ENCODE measurements at regions not wholly inside any gene's neighbourhood (a gene's known extent, or its start where the extent isn't known, plus 50 kb on each side); places are given as distances from the start of the nearest gene placed in this dataset.
"Not testable (repeated sequence)": the region's sequence is repeated elsewhere in the genome, so short reads cannot be mapped to it uniquely, and the experiment has no call there.

DNA sequence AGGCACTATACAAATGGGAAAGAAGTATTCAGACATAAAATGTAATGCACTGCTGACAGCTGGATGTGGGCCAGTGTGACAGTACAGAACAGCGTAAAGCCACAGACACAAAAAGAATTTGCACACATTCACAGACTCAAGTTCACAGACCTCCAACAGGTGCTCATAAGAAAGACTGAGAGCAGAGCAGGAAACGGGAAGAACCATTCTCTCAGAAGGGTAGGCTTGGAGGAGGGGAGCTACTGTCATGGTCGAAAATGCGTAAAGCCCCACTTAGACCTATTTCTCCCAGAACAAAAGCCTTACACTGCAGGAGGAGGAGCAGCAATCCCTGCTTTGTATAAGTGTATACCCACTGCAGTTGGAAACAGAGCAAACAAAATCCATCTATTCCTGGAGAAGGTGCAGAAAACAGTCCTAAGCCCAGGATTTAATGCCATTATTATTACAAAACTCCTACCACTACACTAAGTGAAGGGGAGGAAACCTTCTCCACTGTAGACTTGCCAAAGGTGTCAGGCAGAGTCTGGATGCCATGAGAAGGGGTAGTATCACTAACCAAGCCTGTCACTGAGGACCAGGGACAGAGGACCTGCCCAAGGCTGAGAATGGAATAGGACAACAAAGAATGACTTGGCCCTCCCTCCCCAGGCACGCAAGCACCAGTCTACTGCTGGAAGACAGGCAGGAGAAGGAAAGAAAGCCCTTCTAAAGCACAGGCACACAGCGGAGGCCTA, 103.0 kb upstream of the FAM25C start:
- H3K27me3 ChIP-seq (replicated peaks): not testable (repeated sequence)

DNA sequence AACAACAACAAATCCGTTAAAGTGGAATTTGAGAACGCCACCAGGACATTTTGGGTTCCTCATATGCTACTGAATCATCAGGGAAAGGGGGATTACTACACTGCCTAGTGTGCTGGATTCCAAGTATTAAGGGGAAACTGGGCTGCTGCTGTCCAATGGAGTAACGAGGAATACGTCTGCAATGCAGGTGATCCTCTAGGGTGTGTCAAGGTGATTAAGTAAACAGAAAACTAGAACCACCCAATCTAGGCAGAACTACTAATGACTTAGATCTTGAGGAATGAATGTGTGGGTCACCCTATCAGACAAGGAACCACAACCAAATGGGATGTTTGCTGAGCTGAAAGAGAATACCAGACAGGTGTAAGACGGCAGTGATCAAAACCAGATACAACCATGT, 99.3 kb upstream of the FAM25C start:
- not testable (repeated sequence) for H3K27me3 ChIP-seq (replicated peaks); H3K4me1 ChIP-seq (replicated peaks); H3K36me3 ChIP-seq; H3K4me3 ChIP-seq; H3K9me3 ChIP-seq (replicated peaks); H3K27ac ChIP-seq; DNase-seq (ENCODE audit: low read depth in 1 of 2, low spot score in 2 of 2)

More for the DNA sequence above, 103.0 kb upstream of the FAM25C start:
- H3K9me3 ChIP-seq (replicated peaks); DNase-seq (ENCODE audit: low read depth in 1 of 2, low spot score in 2 of 2); H3K4me3 ChIP-seq; H3K4me1 ChIP-seq (replicated peaks); H3K27ac ChIP-seq; H3K36me3 ChIP-seq: not testable (repeated sequence)

DNA sequence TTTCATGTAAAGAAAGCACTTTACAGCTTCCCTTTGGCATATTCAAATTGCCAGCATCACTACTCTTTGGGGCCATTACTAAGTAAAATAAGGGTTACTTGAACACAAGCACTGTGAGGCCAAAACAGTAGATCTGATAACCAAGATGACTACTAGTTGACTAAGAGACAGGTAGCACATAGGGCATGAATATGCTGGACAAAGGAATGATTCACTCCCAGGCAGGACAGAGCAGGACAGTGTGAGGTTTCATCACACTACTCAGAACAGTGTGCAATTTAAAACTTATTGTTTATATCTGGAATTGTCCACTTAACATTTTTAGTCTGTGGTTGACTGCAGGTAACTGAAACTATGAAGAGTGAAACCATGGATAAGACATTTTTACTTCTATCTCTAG, 91.1 kb upstream of the FAM25C start:
- H3K4me3 ChIP-seq; DNase-seq (ENCODE audit: low read depth in 1 of 2, low spot score in 2 of 2); H3K36me3 ChIP-seq; H3K9me3 ChIP-seq (replicated peaks); H3K4me1 ChIP-seq (replicated peaks); H3K27me3 ChIP-seq (replicated peaks); H3K27ac ChIP-seq: not testable (repeated sequence)

DNA sequence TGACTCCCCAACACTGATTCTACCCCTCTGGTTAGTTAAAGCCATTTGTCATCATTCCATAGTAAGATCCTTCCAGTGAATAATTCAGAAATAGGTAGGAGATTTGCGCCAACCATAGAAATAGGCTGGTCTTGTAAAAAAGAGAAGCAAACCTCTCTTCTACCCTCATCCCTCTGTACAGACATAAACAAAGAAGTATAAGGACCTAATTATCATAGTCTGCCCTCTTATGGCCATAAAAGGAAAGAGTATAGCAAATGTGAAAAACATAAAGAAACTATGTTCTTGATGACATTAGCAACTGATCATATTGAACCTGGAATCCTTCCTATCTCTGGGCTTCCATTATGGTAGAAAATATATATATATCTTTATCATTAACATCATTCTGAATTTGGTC, 88.5 kb upstream of the FAM25C start:
- DNase-seq (ENCODE audit: low read depth in 1 of 2, low spot score in 2 of 2): peak in 1 of 2 experiments; percentile 0

DNA sequence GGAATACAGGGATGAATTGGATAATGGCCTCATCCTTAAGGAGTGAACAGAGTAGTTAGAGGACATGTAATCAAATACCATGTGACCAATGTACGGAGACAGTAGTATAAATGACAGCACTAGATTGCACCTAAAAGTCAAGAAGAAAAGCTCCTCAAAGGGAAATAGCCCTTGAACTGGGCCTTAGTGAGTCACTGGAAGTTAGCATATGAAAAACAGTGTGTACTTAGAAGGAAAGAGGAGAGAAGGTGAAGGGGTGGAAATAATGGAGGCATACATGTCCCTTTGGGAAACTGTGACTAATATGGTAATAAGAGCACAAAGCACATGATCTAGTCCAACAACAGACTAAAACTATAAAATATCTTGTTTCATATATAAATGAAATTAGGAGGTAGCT, 84.9 kb upstream of the FAM25C start:
- not testable (repeated sequence) for H3K27ac ChIP-seq; H3K9me3 ChIP-seq (replicated peaks); H3K4me3 ChIP-seq; H3K36me3 ChIP-seq; H3K4me1 ChIP-seq (replicated peaks); H3K27me3 ChIP-seq (replicated peaks); DNase-seq (ENCODE audit: low read depth in 1 of 2, low spot score in 2 of 2)

More for the DNA sequence above, 88.5 kb upstream of the FAM25C start:
- not testable (repeated sequence) for H3K4me1 ChIP-seq (replicated peaks); H3K36me3 ChIP-seq; H3K9me3 ChIP-seq (replicated peaks); H3K27ac ChIP-seq; H3K27me3 ChIP-seq (replicated peaks); H3K4me3 ChIP-seq

DNA sequence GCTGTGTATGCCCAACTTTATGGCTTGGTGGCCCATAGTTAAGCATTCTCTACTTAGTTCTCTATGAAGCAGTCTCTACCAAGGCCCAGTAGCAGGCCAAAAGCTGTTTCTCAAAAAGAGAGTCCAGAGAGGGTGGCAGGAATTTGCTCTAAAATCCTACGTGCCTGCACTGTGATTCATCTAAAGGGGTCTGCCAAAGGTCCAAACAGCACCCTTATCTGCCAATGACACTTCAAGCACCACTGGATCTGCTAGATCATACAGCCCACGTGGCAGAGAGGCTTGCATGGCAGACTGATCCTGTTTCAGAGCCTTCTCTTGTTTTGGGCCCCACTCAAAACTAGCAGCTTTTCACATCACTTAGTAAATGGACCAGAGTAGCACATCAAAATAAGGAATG, 71.6 kb upstream of the FAM25C start:
- not testable (repeated sequence) for H3K4me1 ChIP-seq (replicated peaks); H3K4me3 ChIP-seq; DNase-seq (ENCODE audit: low read depth in 1 of 2, low spot score in 2 of 2); H3K36me3 ChIP-seq; H3K9me3 ChIP-seq (replicated peaks); H3K27me3 ChIP-seq (replicated peaks); H3K27ac ChIP-seq

DNA sequence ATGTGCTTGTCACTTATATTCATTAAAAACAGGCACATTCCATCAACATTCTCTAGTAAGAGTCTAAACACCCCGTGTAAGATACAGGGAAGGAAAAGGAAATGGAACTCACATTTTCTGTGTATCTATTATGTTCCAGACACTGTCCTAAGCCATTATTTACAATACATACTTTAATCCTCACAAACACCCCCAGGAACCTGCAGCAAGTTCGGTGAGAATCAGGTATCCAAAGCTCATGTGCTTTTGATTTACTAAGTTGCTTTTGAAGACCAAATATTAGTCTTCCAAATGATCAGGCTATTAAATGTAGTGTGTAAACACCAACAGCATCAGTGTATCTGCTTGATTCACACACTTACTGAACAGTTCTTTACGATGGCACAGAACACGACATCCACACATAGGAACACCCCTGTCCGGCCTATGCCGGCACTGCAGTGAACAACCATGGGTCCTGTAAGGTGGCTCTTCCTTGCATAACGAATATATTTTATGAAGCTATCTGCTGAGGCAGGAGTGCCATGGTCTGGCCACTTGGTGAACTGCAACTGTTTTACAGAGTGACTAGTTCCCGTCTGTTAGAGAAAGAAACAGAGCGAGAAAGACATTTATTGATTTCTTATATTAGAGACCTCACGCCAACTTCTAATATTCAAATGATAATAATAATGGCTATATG, 64.5 kb upstream of the FAM25C start:
- not testable (repeated sequence) for H3K27ac ChIP-seq; H3K4me3 ChIP-seq; H3K4me1 ChIP-seq (replicated peaks); DNase-seq (ENCODE audit: low read depth in 1 of 2, low spot score in 2 of 2); H3K9me3 ChIP-seq (replicated peaks); H3K36me3 ChIP-seq; H3K27me3 ChIP-seq (replicated peaks)

DNA sequence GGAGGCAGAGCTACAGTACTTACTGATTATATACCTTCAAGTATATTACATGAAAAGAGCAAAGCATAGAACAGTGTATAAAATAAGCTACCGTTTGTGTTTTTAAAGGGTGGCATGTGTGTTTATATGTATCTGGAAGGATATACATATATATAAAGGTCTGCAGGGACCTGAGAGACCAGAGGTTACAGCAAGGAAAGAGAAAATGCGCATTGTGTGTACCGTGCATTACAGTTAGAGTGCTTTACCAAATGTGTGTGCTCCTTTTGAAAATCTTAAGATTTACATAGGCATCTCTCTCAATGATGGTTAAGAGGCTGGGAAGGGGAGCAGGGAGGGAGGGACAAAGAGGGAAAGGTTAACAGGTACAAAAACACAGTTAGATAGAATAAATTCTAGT, 55.8 kb upstream of the FAM25C start:
- not testable (repeated sequence) for H3K4me1 ChIP-seq (replicated peaks); H3K27ac ChIP-seq; H3K9me3 ChIP-seq (replicated peaks); H3K4me3 ChIP-seq; H3K36me3 ChIP-seq; DNase-seq (ENCODE audit: low read depth in 1 of 2, low spot score in 2 of 2); H3K27me3 ChIP-seq (replicated peaks)
